CD4-positive, alpha-beta T cell treated with Interleukin-6 for 4 hours (primary cell): ENCODE measurements at regions not wholly inside any gene's neighbourhood (a gene's known extent, or its start where the extent isn't known, plus 50 kb on each side); places are given as distances from the start of the nearest gene placed in this dataset.

Experiments
- DNase-seq: peaks from one replicate; pipeline ENCODE4 v3.0.0-alpha.2; 2020; ENCODE audit warnings: mixed read lengths

GRCh38 chr13:99027661-99028425 is 50.0 kb upstream of the DOCK9 start:
- DNase-seq: no peak

GRCh38 chr13:99028890-99029289 is 51.0 kb upstream of the DOCK9 start:
- DNase-seq: peak; percentile 65

GRCh38 chr13:99029576-99029975 is 51.7 kb upstream of the DOCK9 start:
- no peak for DNase-seq

- no peak for DNase-seq
These were observed 52.5 kb upstream of the DOCK9 start for GRCh38 chr13:99030326-99030725.

- DNase-seq: no peak
These were observed 54.0 kb upstream of the DOCK9 start for GRCh38 chr13:99031832-99032231.

- DNase-seq: no peak
These were observed 56.0 kb upstream of the DOCK9 start for GRCh38 chr13:99033814-99034213.

GRCh38 chr13:99034333-99035085 is 56.6 kb upstream of the DOCK9 start:
- no peak for DNase-seq

- no peak for DNase-seq
These were observed 57.9 kb upstream of the DOCK9 start for GRCh38 chr13:99035715-99036114.

GRCh38 chr13:99037756-99038155 is 59.9 kb upstream of the DOCK9 start:
- no peak for DNase-seq

GRCh38 chr13:99039718-99040280 is 61.9 kb upstream of the DOCK9 start:
- DNase-seq: no peak

- no peak for DNase-seq
These were observed 62.8 kb upstream of the DOCK9 start for GRCh38 chr13:99040536-99041131.

- DNase-seq: no peak
These were observed 63.5 kb upstream of the DOCK9 start for GRCh38 chr13:99041337-99041736.

GRCh38 chr13:99041788-99042187 is 63.9 kb upstream of the DOCK9 start:
- DNase-seq: no peak

GRCh38 chr13:99042521-99043250 is 64.8 kb upstream of the DOCK9 start:
- DNase-seq: no peak

GRCh38 chr13:99043831-99044231 is 66.0 kb upstream of the DOCK9 start:
- DNase-seq: no peak

GRCh38 chr13:99044764-99045163 is 66.9 kb upstream of the DOCK9 start:
- no peak for DNase-seq

GRCh38 chr13:99045396-99045795 is 67.5 kb upstream of the DOCK9 start:
- no peak for DNase-seq

- no peak for DNase-seq
These were observed 69.0 kb upstream of the DOCK9 start for GRCh38 chr13:99046851-99047250.

- DNase-seq: peak; percentile 46
These were observed 73.2 kb upstream of the DOCK9 start for GRCh38 chr13:99050983-99051488.

GRCh38 chr13:99051768-99052455 is 74.0 kb upstream of the DOCK9 start:
- DNase-seq: no peak

- DNase-seq: peak; percentile 39
These were observed 75.9 kb upstream of the DOCK9 start for GRCh38 chr13:99053636-99054233.

GRCh38 chr13:99055281-99055680 is 77.4 kb upstream of the DOCK9 start:
- DNase-seq: no peak
